ENCODE measurements at regions not wholly inside any gene's neighbourhood (a gene's known extent, or its start where the extent isn't known, plus 50 kb on each side); places are given as distances from the start of the nearest gene placed in this dataset.

GRCh38 chr16:87229230-87230188 is 87.7 kb downstream of the C16orf95 start:
- H3K4me3 ChIP-seq: no peak overlapping the region
- no peak for DNase-seq (ENCODE audit: low spot score)
- TF ChIP-seq CTCF (IDR thresholded peaks at IDR 0.05): no peak
- H3K27ac ChIP-seq: no peak overlapping the region

- TF ChIP-seq CTCF (IDR thresholded peaks at IDR 0.05): no peak
- Histone ChIP-seq H3K27ac (no peak overlapping the region), H3K4me3 (no peak overlapping the region)
- DNase-seq (ENCODE audit: low spot score): no peak
These were observed 86.6 kb downstream of the C16orf95 start for GRCh38 chr16:87230571-87230970.

- no peak for TF ChIP-seq CTCF (IDR thresholded peaks at IDR 0.05)
- H3K27ac ChIP-seq: no peak overlapping the region
- DNase-seq (ENCODE audit: low spot score): no peak
- H3K4me3 ChIP-seq: no peak overlapping the region
These were observed 85.9 kb downstream of the C16orf95 start for GRCh38 chr16:87231295-87231694.

GRCh38 chr16:87231911-87232310 is 85.3 kb downstream of the C16orf95 start:
- no peak overlapping the region for H3K27ac ChIP-seq
- no peak for TF ChIP-seq CTCF (IDR thresholded peaks at IDR 0.05)
- DNase-seq (ENCODE audit: low spot score): no peak
- H3K4me3 ChIP-seq: no peak overlapping the region

GRCh38 chr16:87233928-87234327 is 83.3 kb downstream of the C16orf95 start:
- no peak for DNase-seq (ENCODE audit: low spot score)
- no peak overlapping the region for H3K4me3 ChIP-seq
- TF ChIP-seq CTCF (IDR thresholded peaks at IDR 0.05): no peak
- H3K27ac ChIP-seq: no peak overlapping the region

GRCh38 chr16:87234601-87235000 is 82.6 kb downstream of the C16orf95 start:
- Histone ChIP-seq H3K4me3 (no peak overlapping the region), H3K27ac (no peak overlapping the region)
- TF ChIP-seq CTCF (IDR thresholded peaks at IDR 0.05): no peak
- no peak for DNase-seq (ENCODE audit: low spot score)

All from coronary artery (tissue), 2 donors.